Skin epidermis (tissue), 12 donors: ENCODE measurements at regions not wholly inside any gene's neighbourhood (a gene's known extent, or its start where the extent isn't known, plus 50 kb on each side); places are given as distances from the start of the nearest gene placed in this dataset.
A peak's percentile ranks its signal among the peaks of the same experiment; 100 is the strongest.

Source experiments
- H3K27ac ChIP-seq, 21 experiments: fragments of 200-600 bp; sonication (generic) in 11 of 21; one replicate each; pipeline ENCODE4 v1.5.0; 2020; ENCODE audit warnings: mild to moderate bottlenecking in 3 of 21, inconsistent platforms in 2 of 21, moderate library complexity in 2 of 21
- H3K4me3 ChIP-seq, 7 experiments: fragments of 200-600 bp; sonication (generic) in 2 of 7; one replicate each; pipeline ENCODE4 v1.5.0; 2020; ENCODE audit warnings: inconsistent platforms in 2 of 7, mild to moderate bottlenecking in 2 of 7, moderate library complexity in 1 of 7

DNA sequence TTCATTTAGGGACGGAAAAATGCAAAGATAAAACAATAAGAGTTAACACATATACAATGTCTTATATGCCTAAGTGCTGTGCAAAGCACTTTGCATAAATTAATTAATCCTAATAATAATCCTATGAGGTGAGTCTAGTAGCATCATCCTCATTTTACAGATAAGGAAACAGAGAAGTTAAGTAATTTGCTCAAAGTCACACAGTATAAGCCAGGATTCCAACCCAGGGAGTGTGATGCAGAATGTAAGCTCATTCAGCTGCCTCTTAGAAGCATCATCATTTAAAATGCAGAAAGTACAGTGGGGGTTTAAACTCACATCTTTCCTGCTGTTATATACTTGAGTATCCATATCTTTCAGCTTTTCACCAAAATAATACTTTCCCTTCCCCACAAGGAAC lies 203.7 kb downstream of the LARP7 start:
- no peak overlapping the region for H3K27ac ChIP-seq
- H3K4me3 ChIP-seq, result no peak overlapping the region

DNA sequence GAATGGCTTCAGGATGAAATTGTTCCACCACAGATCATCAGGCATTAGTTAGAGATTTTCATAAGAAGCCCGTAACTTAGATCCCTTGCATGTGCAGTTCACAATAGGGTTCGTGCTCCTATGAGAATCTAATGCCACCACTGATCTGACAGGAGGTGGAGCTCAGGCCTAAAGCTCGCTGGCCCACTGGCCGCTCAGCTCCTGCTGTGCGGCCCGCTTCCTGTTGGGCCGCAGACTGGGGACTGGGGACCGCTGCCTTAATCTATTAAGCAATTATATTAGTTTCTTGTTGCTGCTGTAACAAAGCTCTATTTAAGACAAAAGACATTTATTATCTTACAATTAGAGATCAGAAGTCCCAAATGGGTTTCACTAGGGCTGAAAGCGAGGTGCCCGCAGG lies 205.6 kb downstream of the LARP7 start:
- Histone ChIP-seq H3K4me3 (no peak overlapping the region), H3K27ac (no peak overlapping the region)

DNA sequence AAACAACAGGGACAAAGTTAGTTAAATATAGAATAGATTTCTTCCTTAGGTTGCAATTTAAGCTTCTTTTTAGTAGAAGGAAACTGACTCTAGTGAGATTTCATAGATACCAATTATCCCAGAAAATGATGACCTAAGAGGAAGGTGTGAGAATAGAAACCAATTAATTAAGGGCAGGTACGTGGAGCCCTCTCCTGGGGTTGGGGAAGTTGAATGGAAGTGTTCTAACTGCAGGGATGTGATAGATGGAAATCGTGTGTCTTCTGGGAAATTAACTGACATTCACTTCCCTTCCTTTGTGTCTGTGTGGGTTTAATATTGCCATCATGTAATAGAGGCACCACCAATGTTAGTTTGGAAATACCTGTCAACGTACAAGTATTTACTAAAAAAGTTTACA lies 204.1 kb upstream of the ANK2 start:
- no peak overlapping the region for H3K4me3 ChIP-seq
- H3K27ac ChIP-seq, result no peak overlapping the region

DNA sequence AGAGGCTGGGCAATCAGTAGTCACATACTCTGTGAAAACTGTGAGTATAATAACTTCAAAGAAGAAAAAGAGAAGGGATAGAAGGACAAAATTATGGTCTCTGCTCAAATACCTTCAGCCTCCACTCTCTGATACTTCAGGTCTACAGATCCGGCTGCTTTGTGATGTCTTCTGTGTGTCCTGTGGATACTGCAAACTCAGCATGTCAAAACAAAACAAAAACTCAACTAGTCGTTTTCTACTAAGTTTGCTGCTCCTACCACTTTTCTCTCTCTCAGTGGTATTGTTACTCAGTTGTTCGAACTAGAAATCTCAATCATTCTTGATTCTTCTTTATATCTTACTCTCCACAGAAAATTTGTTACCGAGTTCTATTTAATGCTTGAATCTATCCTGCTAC lies 202.4 kb upstream of the ANK2 start:
- Histone ChIP-seq H3K27ac (no peak overlapping the region), H3K4me3 (no peak overlapping the region)

DNA sequence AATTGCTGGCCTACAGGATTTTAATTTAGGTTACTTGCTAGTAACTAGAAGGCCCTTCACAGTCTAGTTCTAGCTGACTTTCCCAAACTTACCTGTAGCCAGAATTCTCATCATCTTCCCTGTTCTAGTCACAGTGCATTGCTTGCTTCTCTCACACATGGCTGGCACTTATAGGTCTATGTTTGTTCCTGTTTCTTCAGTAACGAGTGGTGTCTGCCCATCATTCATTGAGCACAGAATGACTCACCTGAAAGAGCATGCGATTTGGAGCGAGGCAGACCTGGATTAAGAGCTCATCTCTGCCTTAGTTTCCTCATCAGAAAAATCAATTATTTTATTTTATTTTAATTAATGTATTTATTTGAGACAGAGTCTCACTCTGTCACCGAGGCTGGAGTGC lies 201.7 kb upstream of the ANK2 start:
- Histone ChIP-seq H3K4me3 (no peak overlapping the region), H3K27ac (no peak overlapping the region)

DNA sequence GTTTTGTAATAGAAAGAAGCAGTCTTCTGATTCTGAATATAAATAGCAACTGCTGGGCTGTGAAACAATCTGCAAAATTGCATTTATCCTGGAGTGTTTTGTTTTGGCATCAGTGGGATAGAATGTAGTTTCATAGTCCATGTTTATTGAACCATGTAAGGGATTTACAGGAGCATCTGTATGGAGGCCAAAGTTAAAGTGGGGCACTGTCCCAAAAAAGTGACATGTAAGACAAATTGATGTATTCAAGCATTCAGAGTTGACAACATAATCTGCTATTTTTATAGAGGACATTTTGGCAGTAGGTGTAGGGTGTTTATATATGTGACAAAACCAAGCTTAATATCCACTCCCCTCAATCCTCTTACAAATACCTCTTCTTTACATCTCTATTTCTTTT lies 200.5 kb upstream of the ANK2 start:
- Histone ChIP-seq H3K27ac (no peak overlapping the region), H3K4me3 (no peak overlapping the region)

DNA sequence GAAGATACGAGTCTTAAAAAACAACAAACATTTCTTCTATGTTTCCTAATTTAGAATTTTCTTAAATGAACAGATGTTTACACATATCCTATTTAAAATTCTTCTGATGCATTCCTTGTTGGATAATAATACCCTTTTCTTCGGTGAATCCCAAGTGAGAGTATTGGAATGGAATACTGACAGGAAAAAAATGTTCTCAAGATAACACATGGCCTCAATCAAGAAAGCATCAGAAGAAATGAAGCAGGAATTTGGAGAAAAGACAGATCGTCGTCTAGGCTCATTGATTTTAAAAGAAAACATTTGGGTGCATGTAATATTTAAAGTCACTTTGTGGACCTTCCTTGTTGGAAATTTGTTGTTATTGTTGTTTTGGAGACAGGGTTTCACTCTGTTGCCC lies 196.9 kb upstream of the ANK2 start:
- Histone ChIP-seq H3K4me3 (no peak overlapping the region), H3K27ac (peak overlapping the region in 1 of 21 experiments; percentile 26)

DNA sequence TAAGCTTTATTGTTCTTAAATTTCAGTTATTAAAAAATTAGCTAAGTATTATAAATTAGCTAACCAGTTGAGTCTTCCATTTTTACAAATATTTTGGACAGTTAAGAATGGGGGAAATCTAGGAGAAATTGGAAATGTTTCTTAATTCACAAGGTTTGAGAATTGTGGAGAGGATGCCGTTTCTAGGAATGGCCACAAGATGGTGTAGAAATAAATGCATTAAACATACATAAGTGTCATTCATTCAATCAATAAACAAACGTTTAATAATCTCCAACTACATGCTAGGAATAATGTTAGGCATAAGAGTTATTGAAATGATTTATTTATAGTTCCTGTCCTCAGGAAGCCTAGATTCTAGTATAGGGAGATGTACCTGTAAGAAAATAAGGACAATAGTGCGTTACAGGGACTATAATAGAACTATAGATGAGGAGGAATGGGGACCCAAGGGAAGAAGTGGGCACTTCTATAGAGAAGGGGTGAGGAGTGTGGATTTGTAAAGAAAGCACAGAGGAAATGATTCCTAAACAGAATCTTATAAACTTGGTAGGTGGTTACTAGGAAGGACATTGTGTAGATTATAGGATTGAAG lies 195.7 kb upstream of the ANK2 start:
- H3K4me3 ChIP-seq, result no peak overlapping the region
- H3K27ac ChIP-seq, result no peak overlapping the region

DNA sequence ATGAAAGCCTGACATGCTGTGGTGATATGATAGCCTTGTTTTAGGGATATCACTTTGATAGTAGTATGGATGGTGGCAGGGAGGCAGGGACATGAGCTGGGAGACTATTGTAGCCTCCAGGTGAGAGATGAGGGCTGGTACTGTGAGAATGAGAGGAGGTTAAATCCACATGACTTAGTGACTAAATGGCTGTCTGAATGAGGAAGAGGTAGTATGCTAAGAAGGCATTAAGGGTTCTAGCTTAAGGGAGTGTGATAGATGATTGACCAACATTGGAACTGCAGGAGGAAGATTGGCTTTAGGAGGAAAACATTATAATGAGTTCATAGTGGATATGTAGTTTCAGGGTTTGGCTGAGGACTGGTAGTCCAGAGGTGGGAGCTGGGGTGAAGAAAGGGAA lies 195.0 kb upstream of the ANK2 start:
- H3K27ac ChIP-seq, result no peak overlapping the region
- H3K4me3 ChIP-seq, result no peak overlapping the region

DNA sequence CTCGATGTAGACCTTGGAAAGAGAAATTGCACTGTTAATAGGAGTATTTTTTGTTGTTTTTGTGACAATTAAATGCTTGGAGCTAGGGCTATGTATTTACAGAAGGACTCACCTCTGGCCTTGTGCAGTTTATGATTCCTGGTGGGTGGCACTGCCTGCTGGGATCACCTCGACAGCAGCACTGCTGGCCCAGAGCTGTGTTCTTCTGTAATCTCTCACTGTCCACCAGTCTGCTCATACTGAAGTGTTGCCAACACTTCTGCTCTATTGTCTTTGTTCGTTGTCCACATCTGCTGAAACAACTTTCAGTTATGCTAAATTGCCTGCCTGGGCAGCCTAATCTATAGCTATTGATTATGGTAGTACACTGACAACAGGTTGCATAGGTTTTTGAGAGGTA lies 194.4 kb upstream of the ANK2 start:
- Histone ChIP-seq H3K4me3 (no peak overlapping the region), H3K27ac (no peak overlapping the region)

DNA sequence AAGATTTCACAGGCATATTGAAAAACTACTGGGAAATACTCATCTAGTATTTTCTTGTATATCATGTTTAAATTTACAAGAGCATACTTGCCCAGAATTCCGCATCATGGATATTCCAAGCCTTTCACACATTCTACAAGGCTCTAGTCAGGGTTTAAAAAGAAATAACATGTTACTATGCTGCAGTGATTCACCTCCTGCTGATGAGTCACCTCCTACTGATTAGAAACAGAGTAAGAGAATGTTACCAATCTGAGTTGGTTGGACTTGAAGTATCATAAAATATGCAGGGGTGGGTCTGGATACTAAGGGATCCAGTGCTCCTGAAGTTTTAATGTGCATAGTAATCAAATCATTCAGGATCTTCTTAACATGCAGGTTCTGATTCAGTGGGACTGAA lies 192.0 kb upstream of the ANK2 start:
- no peak overlapping the region for H3K4me3 ChIP-seq
- H3K27ac ChIP-seq, result peak overlapping the region in 5 of 21 experiments; percentile 6 to 45 (median 22)

DNA sequence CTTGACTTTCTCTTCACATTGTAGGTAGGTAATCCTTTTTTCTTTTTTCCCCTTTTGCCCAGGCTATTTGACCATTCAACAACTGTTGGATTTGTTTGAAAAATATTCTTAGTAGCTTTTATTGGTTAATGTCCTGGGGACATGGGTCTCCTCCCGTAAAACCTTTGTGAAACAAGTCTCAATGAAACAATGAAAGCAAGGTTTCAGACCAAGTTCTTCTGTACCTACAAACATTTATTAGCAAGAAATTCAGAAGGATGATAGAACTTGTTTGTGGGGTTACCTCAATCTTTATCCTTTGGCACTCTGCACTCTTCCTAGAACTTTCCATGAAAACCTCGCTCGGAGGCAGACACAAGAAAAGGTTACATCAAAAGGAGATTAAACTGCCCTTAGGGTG lies 190.7 kb upstream of the ANK2 start:
- no peak overlapping the region for H3K27ac ChIP-seq
- no peak overlapping the region for H3K4me3 ChIP-seq

DNA sequence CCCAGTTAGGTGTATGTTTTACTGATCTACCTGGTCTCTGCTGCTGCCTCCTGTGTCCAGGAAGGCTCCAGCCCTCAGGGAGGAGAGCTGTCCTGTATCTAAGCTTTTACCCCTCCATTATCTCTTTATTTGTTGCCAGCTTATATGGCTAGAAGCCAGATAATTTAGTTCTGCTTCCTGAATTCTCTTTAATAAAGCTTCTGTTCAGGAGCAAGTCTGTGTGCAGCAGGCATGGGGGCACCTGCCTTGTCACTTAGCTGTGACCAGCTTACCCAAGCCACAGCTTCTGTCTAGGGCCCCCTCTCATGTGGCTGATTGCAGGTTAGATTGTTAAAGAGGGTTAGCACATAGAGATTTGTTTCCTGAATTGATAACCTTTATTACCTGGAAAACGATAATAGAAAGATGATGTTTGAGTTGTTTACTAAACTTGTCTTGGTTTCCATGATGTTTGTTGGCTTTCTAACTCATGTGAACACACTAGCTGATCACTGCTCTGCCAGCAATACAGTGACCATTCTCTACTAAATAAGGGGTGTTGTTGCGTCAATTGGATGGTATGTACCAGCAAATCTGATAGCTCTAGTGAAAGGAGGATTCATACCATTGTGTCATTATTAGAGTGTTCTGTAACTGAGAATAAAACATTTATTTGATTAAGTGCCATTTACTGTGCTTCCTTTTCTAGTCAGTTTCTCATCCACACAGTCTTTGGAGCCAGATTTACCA lies 189.8 kb upstream of the ANK2 start:
- Histone ChIP-seq H3K4me3 (no peak overlapping the region), H3K27ac (no peak overlapping the region)

DNA sequence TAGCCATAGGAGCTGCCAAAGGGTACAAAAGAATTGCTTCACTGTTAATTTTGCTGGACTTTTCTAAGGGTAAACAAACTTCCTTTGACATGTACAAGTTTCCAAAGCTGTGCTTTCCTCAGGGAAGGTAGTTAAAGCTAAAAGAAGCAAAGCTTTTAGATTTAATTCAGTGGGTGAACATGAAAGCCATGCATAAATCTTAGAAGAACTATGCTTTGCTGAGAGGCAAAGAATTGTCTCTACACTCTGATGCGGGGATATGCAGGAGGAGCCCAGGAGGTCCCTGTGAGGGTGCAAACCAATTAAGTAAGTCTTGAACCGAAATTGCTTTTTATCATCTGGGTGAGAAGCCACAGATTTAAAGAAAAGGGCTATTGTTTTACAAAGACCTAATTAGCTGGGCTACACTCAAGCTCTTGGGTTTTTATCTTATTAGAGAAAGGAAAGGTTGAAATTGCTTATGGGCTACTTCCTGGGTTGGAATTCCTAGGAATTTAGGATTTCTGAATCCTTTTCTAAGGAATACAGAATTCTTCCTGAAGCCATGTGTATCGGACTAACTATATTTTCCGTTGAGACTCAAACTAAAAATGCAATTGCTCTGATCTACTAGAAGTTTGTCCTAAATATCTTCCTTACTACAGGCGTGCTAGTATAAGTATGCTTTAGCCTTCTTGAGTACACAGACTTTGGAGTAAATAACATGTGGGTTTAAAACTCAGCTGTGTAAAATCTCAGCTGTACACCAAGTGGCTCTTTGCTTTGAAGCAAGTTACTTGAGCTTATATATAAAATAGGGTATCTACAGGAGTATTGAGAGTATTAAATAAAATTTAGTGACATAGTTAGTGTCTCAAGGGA lies 188.4 kb upstream of the ANK2 start:
- H3K27ac ChIP-seq, result no peak overlapping the region
- H3K4me3 ChIP-seq, result no peak overlapping the region

DNA sequence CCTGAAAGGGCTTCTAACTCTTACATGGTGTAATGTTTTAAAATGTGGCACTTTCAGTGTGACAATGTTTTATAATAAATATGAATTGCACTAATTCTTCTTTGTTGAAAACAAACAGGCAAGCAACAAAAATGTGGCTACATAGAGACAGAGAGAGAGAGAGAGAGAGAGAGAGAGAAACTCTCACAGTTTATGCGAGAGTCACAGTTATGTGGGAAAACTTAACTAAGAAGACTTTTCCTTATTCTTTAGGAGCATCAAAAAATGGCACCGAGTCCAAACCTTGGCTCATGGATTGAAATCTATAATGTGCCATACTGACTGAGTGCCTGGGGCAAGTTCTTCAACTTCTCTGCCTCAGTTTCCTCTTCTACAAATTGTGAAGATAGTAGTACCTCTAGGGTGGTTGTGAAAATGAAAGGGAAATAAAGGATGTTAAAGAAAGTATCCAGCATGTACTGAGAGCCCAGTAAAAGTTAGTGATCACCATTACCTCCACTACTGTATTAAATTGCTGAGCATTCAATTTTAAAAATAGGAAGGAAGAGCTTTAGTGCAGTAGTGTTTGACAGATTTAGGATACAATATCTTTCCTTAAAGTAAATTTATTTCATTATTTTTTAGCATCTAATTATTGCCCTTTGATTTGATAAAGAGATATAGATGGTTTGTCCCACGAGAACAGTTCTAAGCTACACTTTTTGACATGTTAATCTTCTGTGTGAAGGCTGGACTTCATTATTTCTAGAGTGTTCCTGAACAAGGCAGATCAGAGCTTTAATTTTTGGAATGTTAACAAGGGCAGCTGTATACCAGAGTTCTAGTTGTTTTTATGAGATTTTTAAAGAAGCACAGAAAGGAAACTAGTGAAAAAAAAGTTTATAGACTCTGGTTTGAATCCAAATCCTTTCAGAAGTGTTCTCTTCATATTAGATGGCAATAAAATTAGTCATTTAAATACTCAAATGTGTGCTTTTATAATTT lies 187.5 kb upstream of the ANK2 start:
- no peak overlapping the region for H3K4me3 ChIP-seq

DNA sequence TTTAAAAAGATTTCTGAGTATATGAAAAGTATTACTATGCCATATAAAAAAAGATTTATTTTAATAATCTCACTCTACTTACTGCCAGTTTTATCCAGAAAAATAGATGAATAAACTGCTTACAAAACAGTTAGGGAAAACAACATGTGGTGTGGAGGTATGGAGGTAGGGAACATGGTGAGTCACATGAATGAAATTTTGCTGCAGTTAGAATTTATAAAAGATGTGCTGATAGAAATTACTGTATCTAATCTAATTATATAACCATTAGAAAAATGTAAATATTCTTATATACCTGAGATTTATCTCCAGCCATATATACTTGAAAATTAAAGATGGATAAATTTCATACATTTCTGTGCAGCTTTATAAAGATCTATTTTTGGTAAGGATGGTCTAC lies 184.0 kb upstream of the ANK2 start:
- H3K4me3 ChIP-seq, result no peak overlapping the region
- H3K27ac ChIP-seq, result no peak overlapping the region

More for the DNA sequence above, 187.5 kb upstream of the ANK2 start:
- peak overlapping the region in 1 of 21 experiments; percentile 62 for H3K27ac ChIP-seq

DNA sequence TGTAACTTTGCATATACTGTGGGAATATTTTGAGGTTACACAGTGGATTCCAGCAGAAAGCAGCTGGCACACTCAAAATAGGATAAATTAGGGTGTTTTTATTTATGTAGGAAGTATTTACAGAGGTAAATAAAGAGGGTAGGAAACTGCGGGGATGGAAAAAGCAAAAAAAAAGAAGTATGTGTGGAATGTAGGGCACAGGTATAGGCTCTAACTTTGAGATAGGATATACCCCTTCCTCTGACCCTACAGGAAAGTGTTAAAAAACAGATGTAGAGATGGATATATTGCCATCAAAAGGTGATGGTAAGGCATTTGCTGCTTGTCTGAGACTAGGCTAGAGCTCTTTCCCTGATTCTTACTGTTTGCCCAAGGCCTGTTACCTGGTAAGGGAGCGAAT lies 173.1 kb upstream of the ANK2 start:
- Histone ChIP-seq H3K4me3 (no peak overlapping the region), H3K27ac (no peak overlapping the region)

DNA sequence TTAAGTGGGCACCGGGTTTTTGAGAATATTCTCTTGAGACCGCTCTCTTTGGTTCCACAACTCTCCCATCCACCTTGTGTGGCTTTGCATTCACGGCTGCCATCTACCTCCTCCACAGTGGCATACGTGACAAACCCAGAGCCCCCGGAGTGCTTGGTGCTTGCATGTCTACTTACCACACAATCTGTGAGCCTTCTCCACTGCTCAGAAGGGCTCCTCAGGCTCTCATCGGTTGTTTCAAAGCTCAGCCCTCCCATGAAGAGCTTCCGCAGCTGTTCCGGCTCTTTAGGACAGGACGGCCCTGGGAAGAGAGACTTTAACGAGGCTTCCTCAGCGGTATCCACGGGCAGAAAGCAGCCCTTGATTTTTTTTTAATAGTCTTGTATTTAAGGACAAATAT lies 167.6 kb upstream of the ANK2 start:
- peak overlapping the region in 1 of 21 experiments; percentile 20 for H3K27ac ChIP-seq
- H3K4me3 ChIP-seq, result no peak overlapping the region

DNA sequence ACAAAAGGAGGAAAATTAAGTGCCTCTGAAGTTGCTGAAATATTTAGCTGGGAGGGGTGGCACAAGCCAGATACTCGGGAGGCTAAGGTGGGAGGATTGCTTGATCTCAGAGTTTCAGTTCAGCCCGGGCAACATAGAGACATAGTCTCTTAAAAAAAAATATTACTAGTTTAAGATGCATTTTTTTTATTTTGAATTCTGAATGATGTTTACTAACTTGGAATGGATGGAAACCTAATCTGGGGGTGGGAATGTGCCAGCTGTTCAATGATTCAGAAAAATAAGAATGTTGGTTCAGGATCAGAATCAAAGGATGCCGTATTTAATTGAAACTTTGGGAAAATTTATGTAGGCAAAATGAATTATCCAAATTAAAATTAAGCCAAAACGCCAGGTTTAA lies 167.2 kb upstream of the ANK2 start:
- no peak overlapping the region for H3K4me3 ChIP-seq
- peak overlapping the region in 1 of 21 experiments; percentile 20 for H3K27ac ChIP-seq

DNA sequence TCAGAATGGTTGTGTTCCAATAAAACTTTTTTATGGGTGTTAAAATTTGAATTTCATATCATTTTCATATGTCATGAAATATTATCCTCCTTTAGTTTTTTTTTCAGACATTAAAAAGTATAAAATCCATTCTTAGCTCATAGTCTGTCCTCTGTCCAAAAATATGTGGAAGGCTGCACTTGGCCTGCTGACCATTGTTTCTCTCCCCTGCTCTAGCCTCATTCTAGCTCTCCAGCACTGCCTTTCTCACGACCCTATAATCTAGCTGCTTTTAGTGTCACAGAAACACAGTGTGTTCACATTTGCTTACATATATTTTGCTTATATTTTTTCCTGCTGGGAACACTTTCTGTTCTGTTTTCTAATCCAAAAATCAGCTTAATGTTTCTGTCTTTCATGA lies 165.0 kb upstream of the ANK2 start:
- H3K4me3 ChIP-seq, result no peak overlapping the region
- H3K27ac ChIP-seq, result no peak overlapping the region
